Neural progenitor cell (in vitro differentiated cells): ENCODE measurements at regions not wholly inside any gene's neighbourhood (a gene's known extent, or its start where the extent isn't known, plus 50 kb on each side); places are given as distances from the start of the nearest gene placed in this dataset.

Experiments
- DNase-seq: peaks from one replicate; pipeline ENCODE4 v3.0.0-alpha.2; 2016; ENCODE audit warnings: low spot score
- H2AFZ ChIP-seq: fragments of 200-600 bp; sonication (generic); replicated peaks from 2 replicates; pipeline ENCODE4 v1.6.1; 2016; ENCODE audit warnings: antibody characterized with exemption
- H3F3A ChIP-seq: fragments of 200-600 bp; sonication (generic); 2 replicates; pipeline ENCODE4 v1.6.1; 2016; ENCODE audit warnings: antibody characterized with exemption, low read depth
- H3K27ac ChIP-seq: fragments of 200-600 bp; sonication (generic); 2 replicates; pipeline ENCODE4 v1.5.1; 2016; ENCODE audit warnings: mild to moderate bottlenecking
- H3K27me3 ChIP-seq: fragments of 200-600 bp; sonication (generic); 2 replicates; pipeline ENCODE4 v1.6.1; 2016; ENCODE audit warnings: mild to moderate bottlenecking, moderate library complexity
- H3K36me3 ChIP-seq: fragments of 200-600 bp; sonication (generic); 2 replicates; pipeline ENCODE4 v1.5.1; 2016
- H3K4me1 ChIP-seq: fragments of 200-600 bp; sonication (generic); 2 replicates; pipeline ENCODE4 v1.6.1; 2016; ENCODE audit warnings: mixed run types
- H3K4me2 ChIP-seq: fragments of 200-600 bp; sonication (generic); 2 replicates; pipeline ENCODE4 v1.6.1; 2016
- H3K4me3 ChIP-seq: fragments of 200-600 bp; sonication (generic); 2 replicates; pipeline ENCODE4 v1.5.1; 2016
- H3K79me2 ChIP-seq: fragments of 200-600 bp; sonication (generic); 2 replicates; pipeline ENCODE4 v1.6.1; 2016; ENCODE audit warnings: low read depth
- H3K9ac ChIP-seq: fragments of 200-600 bp; sonication (generic); 2 replicates; pipeline ENCODE4 v1.6.1; 2016
- H3K9me3 ChIP-seq: fragments of 200-600 bp; sonication (generic); 2 replicates; pipeline ENCODE4 v1.5.1; 2016; ENCODE audit warnings: low read depth
- H4K20me1 ChIP-seq: fragments of 200-600 bp; sonication (generic); 2 replicates; pipeline ENCODE4 v1.6.1; 2016; ENCODE audit warnings: low read depth
- H3K27ac Mint-ChIP-seq: 3 replicates; pipeline ENCODE4 v1.8.0; 2021; ENCODE audit warnings: mixed read lengths
- H3K27me3 Mint-ChIP-seq: 2 replicates; pipeline ENCODE4 v1.8.0; 2022; ENCODE audit warnings: low read depth, mild to moderate bottlenecking, inconsistent platforms, moderate library complexity, mixed read lengths; ENCODE audit not compliant: insufficient read depth
- H3K36me3 Mint-ChIP-seq: 3 replicates; pipeline ENCODE4 v1.8.0; 2021; ENCODE audit warnings: mixed read lengths
- H3K4me1 Mint-ChIP-seq: 3 replicates; pipeline ENCODE4 v1.8.0; 2021; ENCODE audit warnings: mixed read lengths
- H3K4me3 Mint-ChIP-seq: 3 replicates; pipeline ENCODE4 v1.8.0; 2021; ENCODE audit warnings: mild to moderate bottlenecking, moderate library complexity, mixed read lengths
- H3K9me3 Mint-ChIP-seq: 3 replicates; pipeline ENCODE4 v1.8.0; 2020; ENCODE audit warnings: mixed read lengths
- EZH2 ChIP-seq: fragments of 200-600 bp; sonication (generic); IDR thresholded peaks from 2 replicates; pipeline ENCODE4 v1.6.1; 2017; ENCODE audit warnings: antibody characterized with exemption, mild to moderate bottlenecking, moderate library complexity
- EZH2phosphoT487 ChIP-seq: fragments of 200-600 bp; sonication (generic); IDR thresholded peaks from 2 replicates; pipeline ENCODE4 v1.6.1; 2017; ENCODE audit warnings: antibody characterized with exemption
- TF ChIP-seq, protein P1 (sequence below): fragments of 200-600 bp; sonication (generic); IDR thresholded peaks from 2 replicates; pipeline ENCODE4 v1.5.1; 2017; ENCODE audit warnings: antibody characterized with exemption, mild to moderate bottlenecking

DNA sequence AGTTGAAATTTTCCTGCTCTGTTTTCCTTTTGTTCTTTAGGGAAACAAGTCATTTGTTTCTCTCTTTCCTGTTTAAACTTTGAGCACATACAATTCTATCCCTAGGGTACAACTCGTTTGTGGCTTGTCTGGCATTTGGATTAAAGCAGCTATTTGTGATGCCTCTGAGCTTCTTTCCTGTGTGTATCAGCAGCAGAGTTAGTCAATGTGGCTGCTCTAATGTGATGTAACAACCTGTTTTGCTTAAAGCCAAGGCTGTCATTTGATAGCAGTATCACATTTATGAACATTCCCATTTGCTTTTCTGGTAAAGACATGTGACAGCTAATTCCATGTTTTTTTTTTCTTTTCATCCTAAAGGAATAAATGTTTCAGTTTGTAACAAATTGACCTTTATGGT, 314.3 kb upstream of the CHD1 start:
- no peaks in the 10 kb centered on the region for H3K27me3 ChIP-seq
- H3K4me2 ChIP-seq, result no peak overlapping the region
- H3K36me3 ChIP-seq, result no peaks in the 10 kb centered on the region
- Mint-ChIP-seq H3K27me3 (no peaks in the 10 kb centered on the region), H3K4me3 (no peak overlapping the region), H3K4me1 (peaks cover 10% of the 10 kb centered on the region), H3K36me3 (no peaks in the 10 kb centered on the region), H3K9me3 (no peaks in the 10 kb centered on the region), H3K27ac (no peak overlapping the region)
- H4K20me1 ChIP-seq, result no peaks in the 10 kb centered on the region
- no peak for TF ChIP-seq EZH2
- TF ChIP-seq, protein P1, sequence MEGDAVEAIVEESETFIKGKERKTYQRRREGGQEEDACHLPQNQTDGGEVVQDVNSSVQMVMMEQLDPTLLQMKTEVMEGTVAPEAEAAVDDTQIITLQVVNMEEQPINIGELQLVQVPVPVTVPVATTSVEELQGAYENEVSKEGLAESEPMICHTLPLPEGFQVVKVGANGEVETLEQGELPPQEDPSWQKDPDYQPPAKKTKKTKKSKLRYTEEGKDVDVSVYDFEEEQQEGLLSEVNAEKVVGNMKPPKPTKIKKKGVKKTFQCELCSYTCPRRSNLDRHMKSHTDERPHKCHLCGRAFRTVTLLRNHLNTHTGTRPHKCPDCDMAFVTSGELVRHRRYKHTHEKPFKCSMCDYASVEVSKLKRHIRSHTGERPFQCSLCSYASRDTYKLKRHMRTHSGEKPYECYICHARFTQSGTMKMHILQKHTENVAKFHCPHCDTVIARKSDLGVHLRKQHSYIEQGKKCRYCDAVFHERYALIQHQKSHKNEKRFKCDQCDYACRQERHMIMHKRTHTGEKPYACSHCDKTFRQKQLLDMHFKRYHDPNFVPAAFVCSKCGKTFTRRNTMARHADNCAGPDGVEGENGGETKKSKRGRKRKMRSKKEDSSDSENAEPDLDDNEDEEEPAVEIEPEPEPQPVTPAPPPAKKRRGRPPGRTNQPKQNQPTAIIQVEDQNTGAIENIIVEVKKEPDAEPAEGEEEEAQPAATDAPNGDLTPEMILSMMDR, result no peak
- TF ChIP-seq EZH2phosphoT487, result no peak
- peaks cover 7% of the 10 kb centered on the region for H3K4me1 ChIP-seq
- H2AFZ ChIP-seq, result no peak overlapping the region
- no peak for DNase-seq
- no peak overlapping the region for H3K27ac ChIP-seq
- H3K4me3 ChIP-seq, result no peak overlapping the region
- no peak overlapping the region for H3K9ac ChIP-seq
- no peaks in the 10 kb centered on the region for H3K9me3 ChIP-seq
- no peaks in the 10 kb centered on the region for H3K79me2 ChIP-seq
- no peaks in the 10 kb centered on the region for H3F3A ChIP-seq

DNA sequence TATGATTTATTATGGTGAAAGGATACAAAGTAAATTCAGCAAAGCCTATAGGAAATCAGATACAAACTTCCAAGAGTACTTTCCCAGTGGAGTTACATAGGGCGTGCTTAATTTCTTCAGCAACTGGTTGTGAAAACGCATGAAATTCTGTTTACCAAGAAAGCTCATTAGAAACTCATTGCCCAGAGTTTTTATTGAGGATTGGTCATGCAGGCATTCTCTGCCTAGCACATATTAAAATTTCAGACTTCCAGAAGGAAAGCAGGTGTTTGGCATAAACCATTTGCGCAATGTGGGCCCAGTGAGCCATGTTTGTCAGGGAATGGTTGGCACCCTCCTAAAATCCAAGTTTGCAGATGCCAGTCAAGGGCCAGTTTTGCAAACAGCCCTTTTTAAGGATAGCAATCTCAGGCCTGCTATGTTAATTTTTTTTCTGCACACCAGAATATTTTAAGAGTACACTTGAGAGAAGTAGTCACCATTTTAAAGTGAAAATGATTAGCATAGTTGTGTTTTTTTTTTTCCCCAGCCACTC, 311.1 kb upstream of the CHD1 start:
- Histone ChIP-seq H3F3A (no peaks in the 10 kb centered on the region), H3K9ac (no peak overlapping the region), H3K4me3 (no peak overlapping the region), H3K4me2 (no peak overlapping the region), H4K20me1 (no peaks in the 10 kb centered on the region), H3K27ac (no peak overlapping the region), H2AFZ (no peak overlapping the region), H3K27me3 (no peaks in the 10 kb centered on the region), H3K79me2 (no peaks in the 10 kb centered on the region), H3K9me3 (no peaks in the 10 kb centered on the region), H3K36me3 (no peaks in the 10 kb centered on the region), H3K4me1 (peaks cover 7% of the 10 kb centered on the region)
- Mint-ChIP-seq H3K4me1 (peaks cover 10% of the 10 kb centered on the region), H3K9me3 (no peaks in the 10 kb centered on the region), H3K27me3 (no peaks in the 10 kb centered on the region), H3K36me3 (no peaks in the 10 kb centered on the region), H3K4me3 (no peak overlapping the region), H3K27ac (no peak overlapping the region)
- DNase-seq, result no peak
- TF ChIP-seq EZH2phosphoT487, result no peak
- TF ChIP-seq, protein P1, result no peak
- TF ChIP-seq EZH2, result no peak

DNA sequence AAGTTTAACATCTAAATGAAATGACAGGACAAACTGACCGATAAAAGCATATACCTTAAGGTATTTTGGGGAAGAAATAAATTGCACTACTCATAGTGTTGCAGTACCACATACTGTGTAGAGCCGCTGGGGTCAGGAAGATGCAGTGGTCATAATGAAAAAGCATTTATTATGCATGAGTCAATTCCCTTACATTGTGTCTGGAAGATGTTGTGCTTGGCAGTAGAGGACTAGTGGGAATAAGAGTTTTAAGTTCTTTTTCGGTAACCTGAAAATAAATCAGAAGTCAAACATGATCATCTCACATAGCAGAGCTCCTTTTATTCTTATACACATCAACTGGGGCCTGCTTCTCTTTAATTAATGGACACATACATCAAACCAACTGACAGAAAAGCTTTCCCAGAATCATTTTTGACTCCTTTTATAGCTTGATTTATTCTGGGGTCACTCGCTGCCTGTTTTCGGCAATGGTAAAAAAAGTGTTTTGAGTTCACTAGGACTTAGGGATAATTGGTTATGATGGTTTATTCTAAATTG, 262.5 kb upstream of the CHD1 start:
- Mint-ChIP-seq H3K27me3 (peaks cover 3% of the 10 kb centered on the region), H3K4me1 (peaks cover 14% of the 10 kb centered on the region), H3K9me3 (no peaks in the 10 kb centered on the region), H3K36me3 (no peaks in the 10 kb centered on the region), H3K27ac (no peak overlapping the region), H3K4me3 (no peak overlapping the region)
- no peaks in the 10 kb centered on the region for H3K79me2 ChIP-seq
- no peak for TF ChIP-seq EZH2
- no peak for TF ChIP-seq EZH2phosphoT487
- TF ChIP-seq, protein P1, result no peak
- H3K4me1 ChIP-seq, result no peaks in the 10 kb centered on the region
- no peak overlapping the region for H3K27ac ChIP-seq
- H2AFZ ChIP-seq, result no peak overlapping the region
- no peaks in the 10 kb centered on the region for H3K27me3 ChIP-seq
- H3F3A ChIP-seq, result no peaks in the 10 kb centered on the region
- no peaks in the 10 kb centered on the region for H3K36me3 ChIP-seq
- H4K20me1 ChIP-seq, result no peaks in the 10 kb centered on the region
- no peak for DNase-seq
- no peak overlapping the region for H3K4me2 ChIP-seq
- H3K4me3 ChIP-seq, result no peak overlapping the region
- no peaks in the 10 kb centered on the region for H3K9me3 ChIP-seq
- H3K9ac ChIP-seq, result no peak overlapping the region
